ENCODE measurements at regions not wholly inside any gene's neighbourhood (a gene's known extent, or its start where the extent isn't known, plus 50 kb on each side); places are given as distances from the start of the nearest gene placed in this dataset.
"Not testable (repeated sequence)": the region's sequence is repeated elsewhere in the genome, so short reads cannot be mapped to it uniquely, and the experiment has no call there.

- no peak overlapping the region for H3K4me3 ChIP-seq (ENCODE audit: low read depth, low read length, poor library complexity, severe bottlenecking)
- no peak for DNase-seq (ENCODE audit: low spot score)
- H3K27me3 ChIP-seq (replicated peaks; ENCODE audit: insufficient read depth, low read depth, low read length, poor library complexity): no peaks in the 10 kb centered on the region
- ChIA-PET POLR2A (ENCODE audit: low non-redundant PET) (no interaction called here), CTCF (no interaction called here)
- H3K36me3 ChIP-seq (ENCODE audit: insufficient read depth, low read length, poor library complexity, severe bottlenecking): no peaks in the 10 kb centered on the region
- H3K4me1 ChIP-seq (ENCODE audit: insufficient read depth, low read length, poor library complexity, severe bottlenecking): no peaks in the 10 kb centered on the region
- intact Hi-C loops (cut with micrococcal nuclease; ENCODE audit: unreplicated experiment): no loop called here
- no peaks in the 10 kb centered on the region for H3K9me3 ChIP-seq (ENCODE audit: low read depth, low read length, poor library complexity, severe bottlenecking)
- BruUV-seq (replicated peaks): no TSS peak
- no peak for TF ChIP-seq EZH2 (IDR thresholded peaks at IDR 0.05; ENCODE audit: borderline replicate concordance, low read depth, low read length, poor library complexity, severe bottlenecking)
- TF ChIP-seq CTCF (conservative IDR thresholded peaks at IDR 0.05; ENCODE audit: low read depth, low read length): no peak
- H3K27ac ChIP-seq (ENCODE audit: low read depth, low read length, poor library complexity, severe bottlenecking): no peak overlapping the region
Observed at GRCh38 chr5:82459626-82460025, 181.5 kb upstream of the RPS23 start.

- H3K36me3 ChIP-seq (ENCODE audit: insufficient read depth, low read length, poor library complexity, severe bottlenecking); H3K4me1 ChIP-seq (ENCODE audit: insufficient read depth, low read length, poor library complexity, severe bottlenecking); H3K9me3 ChIP-seq (ENCODE audit: low read depth, low read length, poor library complexity, severe bottlenecking); H3K27me3 ChIP-seq (replicated peaks; ENCODE audit: insufficient read depth, low read depth, low read length, poor library complexity); H3K4me3 ChIP-seq (ENCODE audit: low read depth, low read length, poor library complexity, severe bottlenecking); DNase-seq (ENCODE audit: low spot score); CTCF ChIA-PET; intact Hi-C loops (cut with micrococcal nuclease; ENCODE audit: unreplicated experiment); BruUV-seq (replicated peaks); POLR2A ChIA-PET (ENCODE audit: low non-redundant PET); H3K27ac ChIP-seq (ENCODE audit: low read depth, low read length, poor library complexity, severe bottlenecking): not testable (repeated sequence)
Observed at GRCh38 chr5:82455317-82455716, 177.2 kb upstream of the RPS23 start.

- TF ChIP-seq CTCF (conservative IDR thresholded peaks at IDR 0.05; ENCODE audit: low read depth, low read length): no peak
- no peak for TF ChIP-seq EZH2 (IDR thresholded peaks at IDR 0.05; ENCODE audit: borderline replicate concordance, low read depth, low read length, poor library complexity, severe bottlenecking)
- H3K4me3 ChIP-seq (ENCODE audit: low read depth, low read length, poor library complexity, severe bottlenecking): no peak overlapping the region
- H3K36me3 ChIP-seq (ENCODE audit: insufficient read depth, low read length, poor library complexity, severe bottlenecking): no peaks in the 10 kb centered on the region
- peaks cover 4% of the 10 kb centered on the region for H3K27me3 ChIP-seq (replicated peaks; ENCODE audit: insufficient read depth, low read depth, low read length, poor library complexity)
- intact Hi-C loops (cut with micrococcal nuclease; ENCODE audit: unreplicated experiment): no loop called here
- H3K9me3 ChIP-seq (ENCODE audit: low read depth, low read length, poor library complexity, severe bottlenecking): no peaks in the 10 kb centered on the region
- DNase-seq (ENCODE audit: low spot score): no peak
- H3K27ac ChIP-seq (ENCODE audit: low read depth, low read length, poor library complexity, severe bottlenecking): no peak overlapping the region
- POLR2A ChIA-PET (ENCODE audit: low non-redundant PET): no interaction called here
- CTCF ChIA-PET: no interaction called here
- BruUV-seq (replicated peaks): no TSS peak
- H3K4me1 ChIP-seq (ENCODE audit: insufficient read depth, low read length, poor library complexity, severe bottlenecking): no peaks in the 10 kb centered on the region
Observed at GRCh38 chr5:82448374-82448773, 170.2 kb upstream of the RPS23 start.

- no peaks in the 10 kb centered on the region for H3K36me3 ChIP-seq (ENCODE audit: insufficient read depth, low read length, poor library complexity, severe bottlenecking)
- peaks cover 4% of the 10 kb centered on the region for H3K27me3 ChIP-seq (replicated peaks; ENCODE audit: insufficient read depth, low read depth, low read length, poor library complexity)
- ChIA-PET CTCF (no interaction called here), POLR2A (ENCODE audit: low non-redundant PET) (no interaction called here)
- TF ChIP-seq EZH2 (IDR thresholded peaks at IDR 0.05; ENCODE audit: borderline replicate concordance, low read depth, low read length, poor library complexity, severe bottlenecking): no peak
- TF ChIP-seq CTCF (conservative IDR thresholded peaks at IDR 0.05; ENCODE audit: low read depth, low read length): no peak
- H3K27ac ChIP-seq (ENCODE audit: low read depth, low read length, poor library complexity, severe bottlenecking): no peak overlapping the region
- intact Hi-C loops (cut with micrococcal nuclease; ENCODE audit: unreplicated experiment): no loop called here
- H3K9me3 ChIP-seq (ENCODE audit: low read depth, low read length, poor library complexity, severe bottlenecking): no peaks in the 10 kb centered on the region
- no peak overlapping the region for H3K4me3 ChIP-seq (ENCODE audit: low read depth, low read length, poor library complexity, severe bottlenecking)
- DNase-seq (ENCODE audit: low spot score): no peak
- BruUV-seq (replicated peaks): no TSS peak
- no peaks in the 10 kb centered on the region for H3K4me1 ChIP-seq (ENCODE audit: insufficient read depth, low read length, poor library complexity, severe bottlenecking)
Observed at GRCh38 chr5:82447913-82448312, 169.8 kb upstream of the RPS23 start.

All from A673 (cell line).